K562 (cell line): ENCODE measurements at regions not wholly inside any gene's neighbourhood (a gene's known extent, or its start where the extent isn't known, plus 50 kb on each side); places are given as distances from the start of the nearest gene placed in this dataset.

Source experiments
- ATAC-seq: fragments of 200-7000 bp; cut with Tn5 transposase; 3 replicates; pipeline ENCODE4 v1.9.1; 2020; ENCODE audit warnings: moderate library complexity
- BruUV-seq: library from RNA; stranded (reverse); fragments of 400-500 nt; replicated peaks from 2 replicates; lab custom pipeline; 2021; lab: Mats Ljungman, UMichigan
- CTCF ChIA-PET: fragments of 300-600 bp; formaldehyde crosslinking; extraction: SDS; loops from one replicate; lab custom pipeline; 2021; ENCODE audit warnings: low intra/inter-chr PET ratio; lab: Yijun Ruan, JAX
- POLR2A ChIA-PET: fragments of 300-600, 350-650 bp; sonication (Branson Sonifier 250); formaldehyde crosslinking; extraction: SDS; loops from one replicate; lab custom pipeline; 2021; ENCODE audit warnings: antibody characterized with exemption, inconsistent platforms; lab: Yijun Ruan, JAX
- DNase-seq, 4 experiments: peaks; one replicate each; pipeline versions ENCODE4 v3.0.0 to v3.0.0-alpha.2; 2011 to 2018; ENCODE audit warnings: low spot score in 3 of 4, mixed read lengths in 3 of 4; ENCODE audit errors: extremely low read depth in 1 of 4
- FAIRE-seq: peaks from 2 replicates; lab custom pipeline; 2011; peaks lifted over from hg19 to GRCh38; lab: Jason Lieb, UNC
- H2AFZ ChIP-seq: 2 replicates; pipeline ENCODE4 v1.6.0; 2011; ENCODE audit warnings: low read depth, low read length, control low read depth, inconsistent platforms
- H3K27ac ChIP-seq: fragments of 200-600 bp; 3 replicates; pipeline ENCODE4 v1.8.0; 2011; ENCODE audit warnings: low read depth, mild to moderate bottlenecking, control low read depth, inconsistent platforms, low read length, moderate library complexity, mixed read lengths; ENCODE audit errors: extremely low read depth
- H3K27me3 ChIP-seq, 2 experiments: fragments of 300-600 bp in 1 of 2; 2 replicates in 1 of 2; 3 replicates in 1 of 2; pipeline versions ENCODE4 v1.6.0 to v1.8.0; 2011; ENCODE audit warnings: inconsistent platforms in 2 of 2, low read length in 2 of 2, mild to moderate bottlenecking in 1 of 2, mixed read lengths in 1 of 2, moderate library complexity in 1 of 2; ENCODE audit not compliant: control insufficient read depth in 2 of 2, insufficient read depth in 2 of 2
- H3K36me3 ChIP-seq: fragments of 300-600 bp; 3 replicates; pipeline ENCODE4 v1.8.0; 2011; ENCODE audit warnings: mild to moderate bottlenecking, low read length, inconsistent platforms; ENCODE audit not compliant: control insufficient read depth, insufficient read depth
- H3K4me1 ChIP-seq, 2 experiments: fragments of 200-600 bp in 1 of 2; replicated peaks in 1 of 2; 2 replicates in 1 of 2; 3 replicates in 1 of 2; pipeline versions ENCODE4 v1.5.1 to v1.8.0; 2011; ENCODE audit warnings: inconsistent platforms in 2 of 2, low read length in 2 of 2, mild to moderate bottlenecking in 1 of 2, mixed read lengths in 1 of 2, moderate library complexity in 1 of 2; ENCODE audit not compliant: control insufficient read depth in 2 of 2, insufficient read depth in 2 of 2
- H3K4me2 ChIP-seq: 2 replicates; pipeline ENCODE4 v1.6.1; 2011; ENCODE audit warnings: low read length, control low read depth, inconsistent platforms, mixed read lengths; ENCODE audit not compliant: insufficient read depth
- H3K4me3 ChIP-seq: fragments of 200-600 bp; sonication (generic), shearing (Covaris generic); 2 replicates; pipeline ENCODE4 v1.5.1; 2016; ENCODE audit warnings: control low read depth, inconsistent platforms
- H3K79me2 ChIP-seq: fragments of 200-600 bp; 3 replicates; pipeline ENCODE4 v1.8.0; 2011; ENCODE audit warnings: low read length, inconsistent platforms; ENCODE audit not compliant: control insufficient read depth, insufficient read depth
- H3K9ac ChIP-seq, 2 experiments: 2 replicates each; pipeline versions ENCODE4 v1.6.0 to v1.6.1; 2011; ENCODE audit warnings: low read depth in 2 of 2, low read length in 2 of 2, control low read depth in 1 of 2, inconsistent platforms in 1 of 2, mild to moderate bottlenecking in 1 of 2, mixed read lengths in 1 of 2; ENCODE audit not compliant: insufficient read depth in 1 of 2
- H3K9me1 ChIP-seq: one replicate; pipeline ENCODE4 v1.6.0; 2011; ENCODE audit warnings: inconsistent platforms, mild to moderate bottlenecking, low read length, moderate library complexity; ENCODE audit not compliant: control insufficient read depth, insufficient read depth
- H3K9me3 ChIP-seq: replicated peaks from 2 replicates; pipeline ENCODE4 v1.5.1; 2011; ENCODE audit warnings: low read depth, low read length, inconsistent platforms; ENCODE audit not compliant: control insufficient read depth, insufficient read depth
- H4K20me1 ChIP-seq: replicated peaks from 2 replicates; pipeline ENCODE4 v1.6.1; 2011; ENCODE audit warnings: low read length, inconsistent platforms, mixed read lengths; ENCODE audit not compliant: control insufficient read depth, insufficient read depth
- BRF2 ChIP-seq: IDR thresholded peaks from 3 replicates; pipeline ENCODE4 v1.6.1; 2011; ENCODE audit warnings: borderline replicate concordance, mild to moderate bottlenecking; ENCODE audit not compliant: insufficient read length, insufficient read depth
- ELF4 ChIP-seq: fragments of 450-650 bp; formaldehyde crosslinking; IDR thresholded peaks from 2 replicates; pipeline ENCODE4 v1.4.0; 2022; ENCODE audit warnings: missing genetic modification characterization
- ETV6 ChIP-seq, 3 experiments: fragments of 150-350 bp in 1 of 3; sonication (generic) in 1 of 3; formaldehyde crosslinking in 1 of 3; IDR thresholded peaks; 2 replicates each; pipeline versions ENCODE4 v1.6.1 to v1.8.0; 2014 to 2022; ENCODE audit warnings: borderline replicate concordance in 2 of 3, low read depth in 2 of 3, antibody characterized with exemption in 1 of 3, low read length in 1 of 3, mild to moderate bottlenecking in 1 of 3, missing genetic modification reagents in 1 of 3
- HDAC3 ChIP-seq: fragments of 450-650 bp; IDR thresholded peaks from 2 replicates; pipeline ENCODE4 v1.6.1; 2018; ENCODE audit warnings: borderline replicate concordance, mild to moderate bottlenecking, moderate library complexity; ENCODE audit not compliant: partially characterized antibody
- HSF4 ChIP-seq: fragments of 250-450 bp; sonication (Bioruptor Pico); IDR thresholded peaks from 2 replicates; pipeline ENCODE4 v2.1.2; 2022; ENCODE audit warnings: mild to moderate bottlenecking, moderate library complexity, borderline replicate concordance
- NFIX ChIP-seq: fragments of 250-450 bp; sonication (Bioruptor Pico); IDR thresholded peaks from 2 replicates; pipeline ENCODE4 v1.4.0; 2020; ENCODE audit warnings: low read depth, mild to moderate bottlenecking, moderate library complexity
- SMAD3 ChIP-seq: fragments of 450-650 bp; formaldehyde crosslinking; conservative IDR thresholded peaks from 2 replicates; pipeline ENCODE4 v1.4.0; 2020; ENCODE audit warnings: mild to moderate bottlenecking
- THRAP3 ChIP-seq: fragments of 450-650 bp; IDR thresholded peaks from 2 replicates; pipeline ENCODE4 v1.6.1; 2016; ENCODE audit warnings: mild to moderate bottlenecking, inconsistent platforms, borderline replicate concordance
- THRB ChIP-seq: fragments of 450-650 bp; formaldehyde crosslinking; conservative IDR thresholded peaks from 2 replicates; pipeline ENCODE4 v1.4.0; 2022; ENCODE audit warnings: mild to moderate bottlenecking, missing genetic modification characterization
- XRCC3 ChIP-seq: fragments of 450-650 bp; IDR thresholded peaks from 2 replicates; pipeline ENCODE4 v1.6.1; 2017; ENCODE audit warnings: mild to moderate bottlenecking, moderate library complexity
- ZKSCAN1 ChIP-seq: fragments of 150-350 bp; IDR thresholded peaks from 2 replicates; pipeline ENCODE4 v1.6.1; 2016; ENCODE audit warnings: low read depth, low read length
- ZNF212 ChIP-seq: fragments of 450-650 bp; formaldehyde crosslinking; IDR thresholded peaks from 2 replicates; pipeline ENCODE4 v1.4.0; 2020; ENCODE audit warnings: mild to moderate bottlenecking
- ZNF324 ChIP-seq: fragments of 250-450 bp; sonication (Bioruptor Pico); IDR thresholded peaks from 2 replicates; pipeline ENCODE4 v1.4.0; 2020; ENCODE audit warnings: mild to moderate bottlenecking
- WGBS: fragments of 100-300 bp; shearing (Covaris generic); methylation state at CpG from one replicate; pipeline ENCODE4 v1.1.6; 2016; ENCODE audit warnings: low coverage, mixed read lengths; ENCODE audit not compliant: insufficient coverage; ENCODE audit errors: missing lambda C conversion rate; 5-methylcytosine and 5-hydroxymethylcytosine counted together
- in situ Hi-C: fragments of 300-500 bp; cut with MboI; formaldehyde crosslinking; loops from 4 replicates; pipeline ENCODE4 v1.15.0; 2018; ENCODE audit warnings: inconsistent platforms, mixed read lengths
- intact Hi-C: fragments of 100-400 bp; cut with micrococcal nuclease; formaldehyde crosslinking; loops from 2 replicates; pipeline ENCODE4 v1.14.2; 2022
- TF ChIP-seq, protein P1 (sequence below): fragments of 250-450 bp; sonication (Bioruptor Pico); IDR thresholded peaks from 2 replicates; pipeline ENCODE4 v1.9.0; 2021; ENCODE audit warnings: mild to moderate bottlenecking
- TF ChIP-seq, protein P2 (sequence below): sonication (generic); formaldehyde crosslinking; IDR thresholded peaks from 2 replicates; pipeline ENCODE4 v1.5.0; 2020; ENCODE audit warnings: missing genetic modification reagents

- Histone ChIP-seq H3K79me2 (no peaks in the 10 kb centered on the region), H3K4me2 (no peak overlapping the region), H3K27ac (no peak overlapping the region), H3K9me1 (no peaks in the 10 kb centered on the region), H3K36me3 (no peaks in the 10 kb centered on the region), H3K4me3 (no peak overlapping the region), H3K4me1 (no peaks in the 10 kb centered on the region), H3K9me3 (no peaks in the 10 kb centered on the region), H3K27me3 (no peaks in the 10 kb centered on the region), H4K20me1 (no peaks in the 10 kb centered on the region), H2AFZ (no peak overlapping the region), H3K9ac (no peak overlapping the region)
- no peak for DNase-seq
- WGBS, result 2% methylated on average over 7 of the region's 7 CpGs
- in situ Hi-C loops, result no loop called here
- POLR2A ChIA-PET, result no interaction called here
- intact Hi-C loops, result no loop called here
- ATAC-seq, result no peak
- no peak for FAIRE-seq
- CTCF ChIA-PET, result no interaction called here
- no TSS peak for BruUV-seq
- TF ChIP-seq SMAD3 (CRISPR knock-in tag) (no peak), THRAP3 (no peak), THRB (CRISPR knock-in tag) (no peak), ZKSCAN1 (no peak), ZNF324 (CRISPR knock-in tag) (no peak), NFIX (no peak), ETV6 (IDR thresholded peaks at IDR 0.05; ENCODE audit: borderline replicate concordance in 1 of 2, low read depth in 2 of 2, low read length in 1 of 2) (no peak), ETV6 (CRISPR knock-in tag; IDR thresholded peaks at IDR 0.05; ENCODE audit: borderline replicate concordance) (no peak), XRCC3 (no peak), BRF2 (no peak), ZNF212 (no peak), HSF4 (CRISPR knock-in tag) (no peak), ELF4 (CRISPR knock-in tag) (no peak), HDAC3 (no peak)
- TF ChIP-seq, protein P1, sequence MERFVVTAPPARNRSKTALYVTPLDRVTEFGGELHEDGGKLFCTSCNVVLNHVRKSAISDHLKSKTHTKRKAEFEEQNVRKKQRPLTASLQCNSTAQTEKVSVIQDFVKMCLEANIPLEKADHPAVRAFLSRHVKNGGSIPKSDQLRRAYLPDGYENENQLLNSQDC (CRISPR knock-in tag), result no peak
- TF ChIP-seq, protein P2, sequence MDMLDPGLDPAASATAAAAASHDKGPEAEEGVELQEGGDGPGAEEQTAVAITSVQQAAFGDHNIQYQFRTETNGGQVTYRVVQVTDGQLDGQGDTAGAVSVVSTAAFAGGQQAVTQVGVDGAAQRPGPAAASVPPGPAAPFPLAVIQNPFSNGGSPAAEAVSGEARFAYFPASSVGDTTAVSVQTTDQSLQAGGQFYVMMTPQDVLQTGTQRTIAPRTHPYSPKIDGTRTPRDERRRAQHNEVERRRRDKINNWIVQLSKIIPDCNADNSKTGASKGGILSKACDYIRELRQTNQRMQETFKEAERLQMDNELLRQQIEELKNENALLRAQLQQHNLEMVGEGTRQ (CRISPR knock-in tag), result no peak
Observed at GRCh38 chr3:105093371-105094252, 273.1 kb upstream of the ALCAM start.
